EL (cell line): ENCODE measurements at regions not wholly inside any gene's neighbourhood (a gene's known extent, or its start where the extent isn't known, plus 50 kb on each side); places are given as distances from the start of the nearest gene placed in this dataset.
"Not testable (repeated sequence)": the region's sequence is repeated elsewhere in the genome, so short reads cannot be mapped to it uniquely, and the experiment has no call there.

Experiments
- DNase-seq: peaks from one replicate; pipeline ENCODE4 v3.0.0-alpha.2; 2016

DNA sequence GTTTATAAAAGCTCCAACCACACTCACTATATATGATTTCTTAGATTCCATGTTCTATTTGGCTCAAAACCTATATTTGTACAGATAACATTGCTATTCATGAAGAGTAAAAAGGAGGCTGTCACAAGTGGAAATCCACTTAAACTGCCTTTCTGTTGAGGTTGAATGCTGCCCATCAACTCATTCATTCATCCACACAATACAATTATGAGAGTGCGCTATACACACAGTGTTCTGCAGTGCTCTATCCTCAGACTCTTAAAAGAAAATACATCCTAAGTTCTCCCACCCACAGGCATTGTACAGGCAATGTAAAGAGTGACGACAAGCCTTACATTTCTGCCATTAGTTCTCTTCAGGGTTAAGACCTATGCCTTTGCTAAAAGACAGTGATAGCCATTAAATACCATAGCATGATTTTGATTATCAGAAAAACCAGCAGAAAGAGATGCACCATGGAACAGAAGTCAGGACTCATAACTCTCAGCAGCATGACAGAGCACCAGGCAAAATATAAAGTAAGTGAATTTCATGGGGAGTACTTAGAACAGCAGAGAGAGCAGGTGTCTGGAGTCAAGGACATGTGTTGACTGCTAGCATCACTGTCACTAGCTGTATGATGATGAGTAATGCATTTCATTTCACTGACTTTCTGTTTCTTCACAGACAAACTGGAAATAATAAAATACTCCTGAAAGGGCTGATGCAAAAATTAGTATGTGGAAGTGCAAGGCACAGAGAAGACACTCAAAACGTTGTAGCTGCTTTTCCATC, 218.0 kb downstream of the RBM26 start:
- no peak for DNase-seq

DNA sequence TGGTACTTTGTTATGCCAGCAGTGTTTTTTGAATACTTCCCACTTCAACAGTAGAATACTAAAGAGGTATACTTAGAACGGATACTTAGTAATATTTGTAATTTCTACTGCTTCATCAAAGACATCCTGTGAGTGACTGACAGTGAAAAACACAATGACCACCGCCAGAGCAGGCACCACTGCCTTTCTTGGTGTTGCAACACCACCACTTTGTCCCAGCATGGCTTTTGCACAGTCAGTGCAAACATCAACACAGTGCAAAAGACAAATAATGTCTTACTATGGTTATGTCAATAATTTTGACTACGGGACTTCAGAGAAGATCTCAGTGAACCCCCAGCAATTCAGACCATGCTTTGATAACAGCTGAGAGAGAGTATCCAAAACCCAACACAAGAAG, 220.5 kb downstream of the RBM26 start:
- DNase-seq = no peak

DNA sequence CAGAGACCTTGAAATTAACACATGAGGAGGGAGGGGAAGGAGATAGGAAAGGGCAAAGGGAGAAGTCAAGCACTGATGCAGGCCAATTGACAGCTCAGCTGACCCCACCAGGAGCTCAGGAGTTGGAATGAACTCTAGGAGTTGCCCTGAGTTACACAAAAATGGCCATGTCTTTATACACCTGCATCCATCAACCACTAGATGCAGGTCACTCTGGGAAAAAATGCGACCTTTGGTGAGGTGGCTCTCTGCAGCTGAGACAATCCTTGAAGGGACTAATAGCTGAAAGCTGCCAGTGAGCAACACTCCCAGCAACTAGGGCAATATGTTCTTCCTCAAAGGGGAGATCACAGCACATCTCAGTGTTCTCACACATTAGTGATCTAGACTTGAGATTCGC, 222.8 kb downstream of the RBM26 start:
- DNase-seq = no peak

DNA sequence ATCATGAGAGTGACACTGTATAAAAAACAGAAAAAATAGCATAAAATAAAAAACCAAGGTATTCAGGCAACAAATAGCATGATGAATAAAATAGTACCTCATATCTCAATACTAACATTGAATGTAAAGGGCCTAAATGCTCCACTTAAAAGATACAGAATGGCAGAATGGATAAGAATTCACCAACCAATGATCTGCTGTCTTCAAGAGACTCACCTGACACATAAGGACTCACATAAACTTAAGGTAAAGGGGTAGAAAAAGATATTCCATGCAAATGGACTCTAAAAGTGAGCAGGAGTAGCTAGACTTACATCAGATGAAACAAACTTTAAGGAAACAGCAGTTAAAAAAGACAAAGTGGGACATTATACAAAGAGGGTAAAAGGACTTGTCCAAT, 232.4 kb downstream of the RBM26 start:
- DNase-seq = not testable (repeated sequence)

DNA sequence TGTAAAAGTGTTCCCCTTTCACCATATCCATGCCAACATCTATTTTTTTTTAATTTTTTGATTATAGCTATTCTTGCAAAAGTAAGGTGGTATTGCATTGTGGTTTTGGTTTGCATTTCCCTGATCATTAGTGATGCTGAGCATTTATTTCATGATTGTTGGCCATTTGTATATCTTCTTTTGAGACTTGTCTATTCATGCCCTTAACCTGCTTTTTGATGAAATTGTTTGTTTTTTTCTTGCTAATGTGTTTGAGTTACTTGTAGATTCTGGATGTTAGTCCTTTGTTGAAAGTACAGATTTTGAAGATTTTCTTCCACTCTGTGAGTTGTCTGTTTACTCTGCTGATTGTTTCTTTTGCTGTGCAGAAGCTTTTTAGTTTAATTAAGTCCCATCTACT, 233.1 kb downstream of the RBM26 start:
- not testable (repeated sequence) for DNase-seq

DNA sequence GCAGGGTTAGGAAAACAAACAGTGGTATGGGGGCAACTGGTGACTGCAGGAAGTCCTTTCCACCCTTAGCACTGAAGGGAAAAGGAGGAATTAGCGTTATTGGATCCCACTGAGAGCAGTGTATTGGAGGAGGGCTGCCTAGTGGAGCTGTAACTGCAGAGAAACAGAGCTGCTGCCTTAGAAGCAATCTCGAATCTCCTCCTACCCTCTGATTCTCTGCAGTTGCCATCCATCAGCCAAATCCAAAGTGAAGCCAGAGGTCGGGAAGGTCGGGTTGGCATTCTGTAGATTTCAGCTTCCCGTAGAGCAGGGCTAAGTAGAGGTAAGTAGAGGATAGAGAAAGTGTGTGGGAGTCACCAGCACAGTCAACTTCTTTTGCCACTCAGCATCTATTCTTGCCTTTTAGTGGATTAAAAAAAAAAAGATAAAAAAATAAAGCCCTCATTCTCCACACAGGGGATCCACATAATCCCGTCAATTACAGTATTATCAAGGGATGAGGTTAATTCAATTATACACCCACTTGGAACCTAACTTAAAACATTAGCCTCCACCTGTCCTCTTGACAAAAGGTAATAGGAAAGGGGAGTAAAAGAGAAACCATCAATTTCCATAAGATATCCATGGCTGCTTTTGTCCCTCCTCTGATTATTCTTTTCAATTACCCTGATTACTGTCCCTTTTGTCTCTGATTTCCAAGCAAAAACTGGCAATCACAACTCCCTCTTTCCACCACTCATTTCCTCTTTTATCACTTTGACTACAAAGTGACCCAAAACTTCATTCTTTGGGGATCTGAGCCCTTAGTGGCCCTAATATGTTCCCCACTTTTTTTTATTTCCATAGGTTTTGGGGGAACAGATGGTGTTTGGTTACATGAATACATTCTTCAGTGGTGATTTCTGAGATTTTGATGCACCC, 234.7 kb downstream of the RBM26 start:
- DNase-seq = no peak

DNA sequence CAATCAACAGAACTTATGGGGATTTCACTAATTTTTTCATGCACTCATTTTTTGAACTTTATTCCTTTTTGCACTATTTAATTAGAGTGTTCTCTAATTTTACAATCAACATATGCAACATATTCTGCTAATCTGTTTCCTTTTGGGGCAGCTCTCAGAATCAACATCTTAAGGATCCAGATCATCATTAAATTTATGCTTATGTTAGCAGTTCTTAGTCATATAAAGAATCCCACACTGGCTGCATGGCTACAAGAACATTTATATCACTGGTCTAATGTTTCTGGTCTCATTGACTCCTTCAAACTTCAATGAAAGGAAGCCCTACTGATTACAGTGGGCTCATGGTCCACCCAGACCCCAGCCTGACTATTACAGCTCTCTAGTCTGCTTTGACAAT, 245.2 kb downstream of the RBM26 start:
- DNase-seq = no peak

DNA sequence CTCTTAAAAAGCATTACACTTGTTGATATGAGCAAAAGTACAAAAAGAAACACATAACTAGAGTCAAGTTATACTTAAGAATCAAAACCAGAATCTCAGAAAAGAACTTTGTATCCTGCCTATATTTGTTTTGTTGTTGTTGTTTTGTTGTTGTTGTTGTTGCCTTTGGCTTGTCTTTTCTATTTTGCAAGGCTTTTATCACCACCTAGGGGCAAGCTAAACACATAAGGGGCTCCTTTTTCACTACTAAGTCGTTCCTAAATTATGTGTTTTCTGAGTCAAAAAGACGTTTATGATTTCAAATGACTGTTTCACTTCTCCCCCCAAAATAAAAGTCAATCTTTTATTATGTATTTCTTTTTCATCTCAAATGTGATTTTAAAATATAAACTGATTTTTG, 250.2 kb downstream of the RBM26 start:
- no peak for DNase-seq

DNA sequence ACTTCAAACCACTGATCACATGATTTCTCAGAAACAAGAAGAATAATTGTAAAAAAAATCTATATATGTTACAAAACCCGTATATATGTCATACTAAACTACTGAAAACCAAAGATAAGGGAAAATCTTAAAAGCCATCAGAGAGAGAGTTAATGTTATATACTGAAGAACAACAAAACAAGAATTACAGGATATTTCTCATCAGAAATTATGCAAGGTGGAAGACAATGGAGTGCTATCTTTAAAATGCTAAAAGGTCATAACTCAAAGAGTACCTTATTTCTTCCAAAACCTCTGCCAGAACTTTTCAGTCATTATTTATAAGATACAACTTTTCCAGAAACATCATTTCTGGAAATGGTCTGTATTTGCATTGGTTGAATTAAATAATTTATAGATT, 256.8 kb downstream of the RBM26 start:
- DNase-seq = no peak

DNA sequence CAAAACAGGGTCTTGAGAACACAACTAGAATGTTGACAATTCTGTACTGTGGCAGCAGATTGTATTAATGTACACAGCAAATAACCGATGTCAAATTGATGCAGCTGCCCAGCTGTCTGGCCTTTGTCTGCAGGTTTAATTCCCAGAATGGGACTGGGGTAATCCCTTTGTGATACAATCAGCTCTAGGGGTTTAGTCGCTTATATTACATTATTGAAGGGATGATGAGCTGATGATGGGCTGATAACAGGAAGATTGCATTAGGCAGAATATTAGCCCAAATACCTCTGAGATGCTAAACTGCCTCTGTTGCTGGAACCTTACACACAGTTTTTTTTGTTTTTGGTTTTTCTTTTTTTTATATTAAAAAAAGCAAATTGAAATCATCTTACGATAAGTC, 265.0 kb downstream of the RBM26 start:
- no peak for DNase-seq

DNA sequence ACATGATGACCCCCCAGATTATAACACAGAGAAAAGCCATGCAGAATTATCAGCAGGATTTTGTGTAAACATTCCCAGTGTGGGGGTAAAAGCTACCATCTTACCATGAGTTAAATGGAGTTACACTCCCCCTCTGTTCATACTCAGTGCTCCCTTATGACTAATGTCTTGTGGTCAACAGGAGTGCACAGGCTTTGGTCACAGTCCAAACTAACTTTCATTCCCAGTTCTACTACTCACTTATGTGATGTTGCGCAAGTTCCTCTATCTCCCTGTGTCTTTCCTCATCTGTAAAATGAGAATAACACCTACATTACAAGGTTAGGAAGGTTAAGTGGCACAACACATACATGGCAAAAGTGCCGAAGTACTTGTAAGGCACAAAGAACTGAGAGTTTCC, 277.9 kb downstream of the RBM26 start:
- DNase-seq = peak; percentile 50

DNA sequence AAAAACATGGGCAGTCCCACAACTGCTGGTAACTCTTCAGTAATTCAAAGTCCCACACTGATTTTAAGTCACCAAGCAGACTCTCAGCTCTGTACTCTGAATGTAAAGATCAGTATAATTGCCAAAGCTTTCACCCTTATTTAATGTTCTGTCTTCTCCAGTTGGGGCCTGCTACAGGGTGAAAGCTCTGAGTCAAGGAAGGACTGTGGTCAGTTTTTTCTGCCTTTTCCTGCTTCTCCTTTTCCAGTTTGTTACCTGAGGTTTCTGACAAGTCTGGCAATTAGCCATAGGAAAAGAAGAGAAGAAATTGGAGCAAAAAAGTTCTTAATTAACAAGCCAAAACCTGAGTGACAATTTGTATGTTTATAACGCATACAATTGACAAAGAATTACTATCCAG, 279.3 kb downstream of the RBM26 start:
- DNase-seq = no peak

DNA sequence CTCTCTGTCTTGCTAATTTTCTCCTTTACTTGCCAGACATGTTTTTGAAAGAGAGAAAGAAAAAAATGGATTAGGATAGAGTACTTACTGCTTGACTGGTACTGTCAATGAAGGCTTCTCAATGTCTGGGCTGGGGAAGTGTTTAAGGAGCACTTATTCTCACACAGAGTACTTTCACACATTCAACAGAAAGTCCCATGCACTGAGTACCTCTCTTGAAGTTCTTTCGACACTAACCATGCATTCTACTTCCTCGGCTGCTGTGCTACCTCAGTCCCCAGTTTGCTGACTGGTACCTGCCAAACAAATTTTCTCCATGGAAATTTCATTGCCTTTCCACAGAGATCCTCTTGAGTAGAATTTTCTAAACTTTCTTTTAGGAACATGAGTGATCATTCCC, 281.9 kb downstream of the RBM26 start:
- DNase-seq = no peak

DNA sequence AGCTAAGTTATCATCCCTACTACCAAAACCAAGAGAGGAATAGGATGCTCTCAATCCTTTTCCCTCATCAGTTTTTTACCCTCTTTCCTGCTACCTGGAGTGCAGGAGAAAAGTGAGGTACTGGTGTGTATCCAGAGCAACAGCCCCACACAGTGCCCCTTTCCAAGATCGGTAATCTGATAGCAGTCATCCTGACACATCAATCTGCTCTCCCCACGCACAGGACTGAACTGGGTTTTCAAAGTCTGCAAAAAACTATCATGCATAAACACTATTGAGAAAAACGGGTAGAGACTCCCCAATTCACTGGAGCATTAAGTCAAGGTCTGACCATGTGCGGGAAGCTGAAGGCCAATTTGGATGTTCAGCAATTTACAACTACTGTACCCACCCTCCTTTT, 284.8 kb downstream of the RBM26 start:
- DNase-seq = no peak

DNA sequence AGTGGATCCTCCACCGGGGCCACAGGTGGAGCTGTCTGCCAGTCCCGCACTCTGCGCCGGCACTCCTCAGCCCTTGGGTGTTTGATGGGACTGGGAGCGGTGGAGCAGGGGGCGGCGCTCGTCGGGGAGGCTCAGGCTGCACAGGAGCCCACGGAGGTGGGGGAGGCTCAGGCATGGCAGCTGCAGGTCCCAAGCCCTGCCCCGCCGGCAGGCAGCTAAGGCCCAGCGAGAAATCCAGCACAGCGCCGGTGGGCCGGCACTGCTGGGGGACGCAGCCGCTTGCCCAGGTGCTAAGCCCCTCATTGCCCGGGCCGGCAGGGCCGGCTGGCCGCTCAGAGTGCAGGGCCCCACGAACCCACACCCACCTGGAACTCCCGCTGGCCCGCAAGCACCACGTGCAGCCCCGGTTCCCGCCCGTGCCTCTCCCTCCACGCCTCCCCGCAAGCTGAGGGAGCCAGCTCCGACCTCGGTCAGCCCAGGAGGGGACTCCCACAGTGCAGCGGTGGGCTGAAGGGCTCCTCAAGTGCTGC, 286.4 kb downstream of the RBM26 start:
- DNase-seq = no peak

DNA sequence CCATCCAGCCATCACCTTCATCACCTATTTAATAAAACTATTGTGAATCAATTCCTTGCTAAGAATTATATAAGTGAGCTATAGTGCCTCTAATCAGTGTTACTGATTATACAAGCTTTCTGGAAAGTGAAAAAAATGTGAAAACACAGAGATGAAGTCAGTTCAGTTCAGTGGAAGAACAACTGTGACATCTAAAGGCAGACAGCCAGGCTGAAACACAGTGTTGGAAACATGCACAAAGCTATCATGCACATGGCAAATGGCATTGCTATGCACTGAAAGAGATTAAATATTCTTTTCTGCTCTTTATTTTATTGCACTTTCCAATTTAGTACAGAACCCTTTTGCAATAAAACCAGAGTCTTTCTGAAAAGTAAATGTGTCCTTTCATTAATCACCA, 294.0 kb downstream of the RBM26 start:
- DNase-seq = no peak

DNA sequence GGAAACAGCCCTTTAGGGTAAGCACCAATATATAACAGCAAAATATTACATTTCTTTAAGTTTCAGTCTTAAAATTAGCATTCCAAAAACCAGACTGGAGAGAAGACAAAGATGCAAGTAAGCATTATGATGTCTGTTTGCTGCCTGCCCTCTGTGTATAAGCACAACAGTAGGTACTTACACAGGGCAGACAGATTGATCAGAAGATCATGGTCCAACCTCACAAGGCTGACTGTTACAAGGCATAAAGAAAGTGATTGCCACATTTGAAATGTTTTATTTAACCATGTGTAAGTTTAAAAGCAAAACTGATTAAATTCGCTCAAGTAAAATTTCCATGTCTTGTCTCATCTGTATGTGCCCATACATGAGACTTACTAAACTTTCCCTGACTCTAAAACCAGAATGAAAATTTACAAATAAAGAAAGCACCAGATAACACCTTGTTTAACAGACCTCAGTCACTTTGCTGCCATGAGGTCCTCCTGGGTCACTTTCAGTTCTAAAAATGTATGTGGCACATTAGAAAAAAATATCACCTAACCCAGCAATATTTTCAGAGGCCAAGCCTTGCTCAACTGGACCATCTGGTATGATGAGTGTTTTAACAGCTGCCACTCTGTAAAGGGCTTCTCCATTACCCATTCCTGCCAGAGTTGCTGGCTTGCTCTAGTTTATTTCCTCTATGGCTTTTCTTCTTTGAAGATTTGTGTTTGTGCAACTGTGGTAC, 297.0 kb downstream of the RBM26 start:
- no peak for DNase-seq

DNA sequence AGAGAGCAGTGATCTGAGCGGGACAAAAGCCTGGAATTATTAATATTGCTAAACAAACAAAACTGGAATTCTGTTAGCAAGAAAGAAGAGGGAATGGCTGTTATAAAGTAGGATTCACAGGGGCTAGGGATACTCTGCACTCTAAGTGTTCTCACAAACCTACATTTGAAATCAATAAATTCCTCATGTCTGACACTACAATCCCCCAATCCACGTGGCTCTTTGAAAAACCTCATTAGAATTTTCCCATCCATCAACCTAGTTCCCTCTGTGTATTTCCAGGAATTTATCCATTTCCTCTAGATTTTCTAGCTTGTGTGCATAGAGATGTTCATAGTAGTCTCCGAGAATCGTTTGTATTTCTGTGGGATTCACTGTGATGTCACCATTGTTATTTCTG, 307.5 kb downstream of the RBM26 start:
- no peak for DNase-seq

DNA sequence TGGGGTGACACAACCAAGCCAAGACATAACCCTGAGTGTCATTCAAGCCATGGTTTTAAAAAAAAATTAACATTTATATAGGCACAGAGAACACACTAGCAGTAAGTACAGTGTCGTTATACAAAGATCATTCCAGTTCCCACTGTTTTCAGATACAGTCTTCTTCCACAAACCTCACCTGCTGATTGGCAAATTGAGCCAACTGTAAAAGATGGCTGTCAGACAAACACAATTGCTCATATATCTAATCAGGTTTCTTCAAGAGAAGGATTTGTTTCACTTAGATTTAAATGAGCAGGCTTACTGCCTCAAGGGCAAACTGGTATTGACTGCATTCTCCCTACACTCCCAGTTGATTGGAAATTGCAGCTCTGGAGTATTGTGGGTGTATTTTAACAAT, 308.9 kb downstream of the RBM26 start:
- no peak for DNase-seq

DNA sequence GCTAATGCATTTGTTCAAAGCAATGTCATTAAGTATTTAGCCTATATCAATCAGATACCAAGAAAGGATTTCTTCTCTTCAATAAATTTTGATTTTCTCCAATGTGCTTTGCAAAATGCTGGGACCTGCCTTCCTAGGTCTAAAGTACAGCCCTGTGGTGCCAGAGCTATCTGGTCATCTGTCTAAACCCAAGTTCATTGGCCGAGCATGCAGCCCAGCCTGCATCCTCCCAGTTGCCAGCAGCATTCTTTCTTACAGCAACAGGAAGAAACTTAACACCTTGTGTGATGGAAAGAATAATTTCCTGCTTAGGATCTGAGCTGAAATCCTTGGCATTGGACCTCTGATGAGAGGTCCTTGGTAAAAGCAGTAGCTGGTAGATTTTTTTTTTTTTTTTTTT, 310.0 kb downstream of the RBM26 start:
- no peak for DNase-seq

DNA sequence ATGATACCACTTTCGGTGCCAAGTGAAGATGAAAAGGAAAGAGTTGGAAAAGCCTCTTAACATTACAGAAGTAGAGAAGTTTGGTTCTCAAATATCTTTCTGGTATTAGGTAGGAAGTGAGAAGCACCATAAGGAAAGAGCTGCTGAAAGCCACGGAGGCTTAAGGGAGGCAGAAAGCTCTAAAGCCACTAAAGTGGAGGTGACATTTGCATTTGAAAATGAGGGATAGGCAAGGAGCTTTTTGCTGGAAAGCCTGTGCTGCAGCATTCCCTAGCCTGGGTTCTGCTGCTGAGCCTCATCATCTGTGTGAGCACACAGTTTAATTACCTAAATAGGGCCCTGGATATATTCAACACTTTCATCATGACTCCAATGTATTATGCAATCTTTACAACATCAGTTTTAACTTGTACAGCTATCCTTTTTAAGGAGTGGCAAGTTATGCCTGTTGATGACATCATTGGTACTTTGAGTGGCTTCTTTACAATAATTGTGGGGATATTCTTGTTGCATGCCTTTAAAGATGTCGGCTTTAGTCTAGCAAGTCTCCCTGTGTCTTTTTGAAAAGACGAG, 315.4 kb downstream of the RBM26 start:
- no peak for DNase-seq

DNA sequence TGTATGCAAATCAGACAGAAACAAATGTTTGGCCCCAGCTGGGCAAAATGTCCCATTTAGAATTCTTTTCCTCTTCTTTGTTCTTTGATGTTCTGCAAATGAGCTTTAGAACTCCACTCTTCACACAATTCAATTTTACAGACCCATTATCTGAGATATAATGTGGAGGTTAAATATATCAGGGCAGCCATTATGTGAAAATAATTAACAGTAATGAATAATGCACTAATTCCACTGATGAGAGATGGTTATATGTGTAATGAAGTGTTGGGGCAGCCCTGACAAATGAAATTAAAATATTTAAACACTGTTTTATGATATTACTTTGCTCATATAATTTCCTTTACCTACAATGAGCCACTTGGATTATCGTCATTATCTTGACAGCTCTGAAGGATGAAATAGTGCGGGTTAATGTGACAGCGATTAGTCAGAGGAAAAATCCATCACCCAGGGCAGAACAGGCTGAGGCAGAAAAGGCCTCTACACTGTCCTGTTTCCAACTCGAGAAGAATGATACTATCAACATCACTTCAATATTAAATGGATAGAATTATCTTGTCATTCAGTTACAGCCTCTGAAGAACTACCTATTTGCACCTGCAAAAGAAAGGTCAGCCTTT, 321.1 kb downstream of the RBM26 start:
- DNase-seq = no peak

DNA sequence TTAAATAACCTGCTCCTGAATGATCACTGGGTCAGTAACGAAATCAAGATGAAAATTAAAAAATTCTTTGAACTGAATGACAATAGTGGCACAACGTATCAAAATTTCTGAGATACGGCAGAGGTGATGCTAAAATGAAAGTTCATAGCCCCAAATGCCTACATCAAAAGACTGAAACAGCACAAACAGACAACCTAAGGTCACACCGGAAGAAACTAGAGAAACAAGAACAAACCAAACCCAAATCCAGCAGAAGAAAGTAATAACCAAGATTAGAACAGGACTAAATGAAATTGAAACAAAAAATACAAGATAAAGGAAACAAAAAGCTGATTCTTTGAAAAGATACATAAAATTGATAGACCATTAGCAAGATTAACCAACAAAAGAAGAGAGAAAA, 324.1 kb downstream of the RBM26 start:
- DNase-seq = no peak
